HG03066 (cell line): ENCODE measurements at regions not wholly inside any gene's neighbourhood (a gene's known extent, or its start where the extent isn't known, plus 50 kb on each side); places are given as distances from the start of the nearest gene placed in this dataset.
"Not testable (repeated sequence)": the region's sequence is repeated elsewhere in the genome, so short reads cannot be mapped to it uniquely, and the experiment has no call there.

ENCODE experiments used
- ATAC-seq: cut with Tn5 transposase; IDR thresholded peaks from one replicate; pipeline ENCODE4 v1.9.1; 2021; ENCODE audit warnings: low read depth; ENCODE audit not compliant: unreplicated experiment

- peak; percentile 37 for ATAC-seq
These were observed 161.6 kb downstream of the TMEM121 start for GRCh38 chr14:105688023-105688351.

- ATAC-seq = not testable (repeated sequence)
These were observed 162.4 kb downstream of the TMEM121 start for GRCh38 chr14:105688664-105689221.

- ATAC-seq = no peak
These were observed 163.3 kb downstream of the TMEM121 start for GRCh38 chr14:105689722-105690121.

- no peak for ATAC-seq
These were observed 164.3 kb downstream of the TMEM121 start for GRCh38 chr14:105690671-105691070.

GRCh38 chr14:105691321-105692109 is 165.1 kb downstream of the TMEM121 start:
- ATAC-seq = not testable (repeated sequence)

- not testable (repeated sequence) for ATAC-seq
These were observed 165.8 kb downstream of the TMEM121 start for GRCh38 chr14:105692110-105692685.

GRCh38 chr14:105694961-105695360 is 168.6 kb downstream of the TMEM121 start:
- ATAC-seq = no peak

GRCh38 chr14:105696388-105696787 is 170.0 kb downstream of the TMEM121 start:
- ATAC-seq = peak; percentile 44

GRCh38 chr14:105697414-105697813 is 171.0 kb downstream of the TMEM121 start:
- not testable (repeated sequence) for ATAC-seq

GRCh38 chr14:105697955-105698354 is 171.6 kb downstream of the TMEM121 start:
- not testable (repeated sequence) for ATAC-seq

GRCh38 chr14:105698940-105699556 is 172.7 kb downstream of the TMEM121 start:
- ATAC-seq = not testable (repeated sequence)

GRCh38 chr14:105699706-105700105 is 173.3 kb downstream of the TMEM121 start:
- ATAC-seq = not testable (repeated sequence)

GRCh38 chr14:105700146-105700545 is 173.8 kb downstream of the TMEM121 start:
- ATAC-seq = not testable (repeated sequence)

- peak; percentile 51 for ATAC-seq
These were observed 174.4 kb downstream of the TMEM121 start for GRCh38 chr14:105700622-105701288.

GRCh38 chr14:105701456-105702274 is 175.3 kb downstream of the TMEM121 start:
- no peak for ATAC-seq

- no peak for ATAC-seq
These were observed 176.0 kb downstream of the TMEM121 start for GRCh38 chr14:105702275-105702817.

- not testable (repeated sequence) for ATAC-seq
These were observed 176.8 kb downstream of the TMEM121 start for GRCh38 chr14:105703044-105703665.

- not testable (repeated sequence) for ATAC-seq
These were observed 177.7 kb downstream of the TMEM121 start for GRCh38 chr14:105704091-105704490.

- ATAC-seq = not testable (repeated sequence)
These were observed 178.1 kb downstream of the TMEM121 start for GRCh38 chr14:105704492-105704891.
